Activated CD8-positive, alpha-beta memory T cell treated with anti-CD3 and anti-CD28 coated beads, Interleukin-2, amount 50 U/mL, for 48 hours (primary cell): ENCODE measurements at regions not wholly inside any gene's neighbourhood (a gene's known extent, or its start where the extent isn't known, plus 50 kb on each side); places are given as distances from the start of the nearest gene placed in this dataset.
"Not testable (repeated sequence)": the region's sequence is repeated elsewhere in the genome, so short reads cannot be mapped to it uniquely, and the experiment has no call there.

Source experiments
- DNase-seq: peaks from one replicate; pipeline ENCODE4 v3.0.0-alpha.2; 2020

DNA sequence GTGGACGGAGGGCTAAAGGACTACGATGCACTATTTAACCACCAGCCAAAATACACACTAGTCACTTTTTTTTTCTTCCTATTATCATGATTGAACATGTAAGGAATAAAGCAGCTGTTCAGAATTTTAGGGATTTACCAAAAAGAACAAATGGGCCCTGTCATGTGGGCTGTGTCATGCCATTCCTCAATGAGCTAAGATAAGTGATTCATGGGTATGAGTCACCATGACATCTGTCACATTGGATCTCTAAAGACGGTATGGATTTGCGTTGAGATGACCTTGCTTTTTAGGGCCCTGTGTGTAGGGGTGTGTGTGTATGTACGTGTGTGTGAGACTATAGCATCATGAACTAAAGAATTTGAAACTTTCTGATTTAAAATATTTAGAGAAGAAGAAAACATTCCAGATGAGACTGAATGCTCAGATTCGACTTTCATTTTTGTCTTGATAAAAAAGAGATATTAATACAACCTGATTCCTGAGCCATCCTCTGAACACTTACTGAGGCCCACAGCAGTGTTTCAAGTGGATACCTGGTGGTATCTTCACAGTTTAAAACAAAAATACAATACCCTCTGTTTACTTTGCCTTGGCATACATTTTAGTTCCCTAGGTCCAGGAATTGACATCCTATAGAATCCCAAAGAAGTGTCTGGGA lies 246.1 kb upstream of the DUSP10 start:
- no peak for DNase-seq

DNA sequence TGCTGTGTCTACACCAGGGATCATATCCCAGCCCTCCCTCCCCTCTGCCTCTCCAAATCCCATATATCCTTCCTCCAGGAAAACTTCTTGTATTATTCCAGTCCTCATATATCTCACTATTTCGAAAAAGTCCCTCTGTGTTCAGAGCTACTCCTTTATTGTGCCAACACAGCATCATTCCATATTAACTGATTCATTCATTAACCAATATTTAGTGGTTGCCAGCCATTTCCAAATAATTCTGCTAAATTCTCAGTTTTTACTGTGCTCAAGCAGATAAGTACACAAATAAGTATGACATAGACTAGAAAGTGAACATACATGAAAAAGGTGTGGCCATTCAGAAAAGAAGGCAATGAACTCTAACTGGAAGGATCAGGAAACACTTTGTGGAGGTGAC lies 241.6 kb upstream of the DUSP10 start:
- DNase-seq = no peak

DNA sequence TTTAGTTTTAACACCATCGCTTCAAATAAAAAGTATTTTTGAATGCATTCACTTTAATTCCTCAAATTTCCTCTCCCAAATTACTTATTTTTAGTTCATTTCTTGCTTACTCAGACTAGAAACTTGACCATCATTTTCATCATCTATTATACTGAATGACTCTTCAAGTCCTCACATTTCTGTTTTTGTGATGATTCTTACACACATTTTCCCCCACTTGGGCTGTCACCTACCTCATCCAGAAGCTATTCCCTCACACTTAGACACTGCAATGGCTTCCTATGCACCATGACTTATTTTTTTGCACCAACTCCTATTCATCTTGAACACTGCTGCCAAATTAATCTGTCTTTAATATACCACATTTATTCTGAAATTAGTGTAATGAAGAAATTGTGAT lies 239.6 kb upstream of the DUSP10 start:
- no peak for DNase-seq

DNA sequence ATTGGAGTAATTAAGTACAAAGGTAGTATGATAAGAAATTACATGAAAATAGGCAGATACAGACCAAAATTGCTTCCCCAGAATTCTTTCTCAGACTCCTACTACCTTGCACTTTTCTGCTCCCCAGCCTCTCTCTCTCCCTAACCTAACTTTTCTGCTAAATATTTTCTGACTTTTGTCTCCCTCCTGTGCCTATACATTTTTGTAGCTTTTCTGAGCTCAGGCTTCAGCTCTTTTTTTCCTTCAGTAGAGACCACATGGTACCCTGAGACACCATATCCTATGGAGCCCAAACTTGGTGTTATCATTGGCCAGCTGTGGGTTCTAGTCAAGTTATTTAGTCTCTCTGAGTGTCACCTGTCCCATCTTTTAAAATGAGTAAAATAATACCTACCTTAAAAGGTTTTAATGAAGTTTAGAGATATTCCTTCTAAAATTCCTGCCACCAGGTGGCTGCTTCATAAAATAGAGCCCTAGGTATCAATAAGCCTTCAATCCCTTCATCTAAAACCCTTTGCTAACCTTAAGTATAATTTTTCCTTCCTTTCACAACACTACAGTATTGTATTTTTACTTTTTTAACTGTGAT lies 237.6 kb upstream of the DUSP10 start:
- no peak for DNase-seq

DNA sequence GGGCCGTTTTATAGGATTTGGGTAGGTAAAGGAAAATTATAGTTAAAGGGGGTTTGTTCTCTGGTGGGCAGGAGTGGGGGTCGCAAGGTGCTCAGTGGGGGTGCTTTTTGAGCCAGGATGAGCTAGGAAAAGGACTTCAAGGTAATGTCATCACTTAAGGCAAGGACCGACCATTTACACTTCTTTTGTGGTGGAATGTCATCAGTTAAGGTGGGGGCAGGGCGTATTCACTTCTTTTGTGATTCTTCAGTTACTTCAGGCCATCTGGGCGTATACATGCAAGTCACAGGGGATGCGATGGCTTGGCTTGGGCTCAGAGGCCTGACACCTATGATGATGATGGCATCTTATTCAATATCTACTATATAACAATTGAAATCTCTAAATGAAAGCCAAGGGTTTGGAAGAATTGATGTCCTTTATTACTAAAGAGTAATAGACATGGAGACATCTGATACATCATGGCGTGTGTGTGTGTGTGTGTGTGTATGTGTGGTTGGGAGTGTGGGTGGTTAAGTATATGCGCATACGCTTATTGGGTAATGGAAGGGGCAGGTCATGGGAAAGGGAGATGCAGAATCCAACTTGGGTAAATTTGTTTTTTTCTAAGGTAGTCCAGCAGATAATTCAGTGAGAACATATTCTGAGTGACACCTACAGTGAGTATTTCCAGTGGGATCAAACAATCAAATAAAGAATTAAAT lies 236.9 kb upstream of the DUSP10 start:
- DNase-seq = not testable (repeated sequence)

DNA sequence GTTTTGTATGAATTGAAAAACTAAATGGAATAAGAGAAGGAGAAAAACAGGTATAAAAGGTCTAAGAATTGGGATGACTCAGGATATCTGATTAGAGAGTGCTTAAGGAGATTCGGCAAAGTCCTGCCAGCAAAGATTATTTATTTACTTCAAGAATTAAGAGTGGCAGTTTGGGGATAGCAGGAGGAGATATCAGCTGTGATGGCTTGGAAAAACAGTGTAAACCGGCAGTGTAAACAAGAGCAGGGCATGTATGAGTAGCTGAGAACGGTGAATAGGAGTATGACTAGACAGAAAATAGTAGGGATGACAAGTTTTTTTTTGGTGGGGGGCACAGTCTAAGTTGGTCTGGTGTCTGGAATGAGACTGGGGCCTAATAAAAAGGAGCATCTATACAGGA lies 231.9 kb upstream of the DUSP10 start:
- DNase-seq = not testable (repeated sequence)

DNA sequence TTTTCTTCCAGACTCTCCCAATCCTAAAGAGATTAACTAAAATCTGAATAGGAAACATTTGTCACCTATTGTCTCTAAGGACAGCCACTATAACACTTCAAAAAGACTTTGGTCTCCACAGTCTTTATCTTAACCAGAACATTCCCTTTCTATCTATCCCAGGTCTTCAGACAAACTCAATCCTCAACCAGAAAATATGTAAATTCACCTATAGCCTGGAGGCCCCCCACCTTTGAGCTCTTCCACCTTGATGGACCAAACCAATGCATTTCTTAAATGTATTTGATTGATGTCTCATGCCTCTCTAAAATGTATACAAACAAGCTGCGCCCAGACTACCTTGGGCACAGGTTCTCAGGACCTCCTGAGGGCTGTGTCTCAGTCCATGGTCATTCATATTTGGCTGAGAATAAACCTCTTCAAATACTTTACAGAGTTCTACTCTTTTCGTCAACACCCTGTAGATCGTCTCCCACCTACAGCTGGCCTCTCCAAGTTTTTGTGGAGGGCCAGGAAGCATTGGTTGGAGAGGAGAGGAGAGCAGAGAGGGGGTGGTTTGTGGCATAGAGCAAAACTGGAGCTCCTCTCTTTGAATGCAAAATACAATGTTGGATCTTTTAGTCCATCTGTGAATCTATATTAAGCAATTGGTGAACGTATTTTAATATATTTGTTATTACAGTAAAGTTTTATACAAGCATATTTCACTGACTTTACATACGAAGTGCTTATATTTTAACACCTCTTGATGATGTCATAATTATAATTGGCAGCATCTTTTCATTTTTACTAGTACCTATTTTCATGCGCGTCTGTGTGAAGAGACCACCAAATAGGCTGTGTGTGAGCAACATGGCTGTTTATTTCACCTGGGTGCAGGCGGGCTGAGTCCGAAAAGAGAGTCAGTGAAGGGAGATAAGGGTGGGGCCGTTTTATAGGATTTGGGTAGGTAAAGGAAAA lies 230.7 kb upstream of the DUSP10 start:
- DNase-seq = no peak

DNA sequence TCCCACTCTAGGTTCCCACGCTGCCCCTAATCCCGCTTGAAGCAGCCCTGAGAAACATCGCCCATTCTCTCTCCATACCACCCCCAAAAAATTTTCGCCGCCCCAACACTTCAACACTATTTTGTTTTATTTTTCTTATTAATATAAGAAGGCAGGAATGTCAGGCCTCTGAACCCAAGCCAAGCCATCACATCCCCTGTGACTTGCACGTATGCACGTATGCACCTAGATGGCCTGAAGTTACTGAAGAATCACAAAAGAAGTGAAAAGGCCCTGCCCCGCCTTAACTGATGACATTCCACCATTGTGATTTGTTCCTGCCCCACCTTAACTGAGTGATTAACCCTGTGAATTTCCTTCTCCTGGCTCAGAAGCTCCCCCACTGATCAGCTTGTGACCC lies 229.1 kb upstream of the DUSP10 start:
- DNase-seq = not testable (repeated sequence)

DNA sequence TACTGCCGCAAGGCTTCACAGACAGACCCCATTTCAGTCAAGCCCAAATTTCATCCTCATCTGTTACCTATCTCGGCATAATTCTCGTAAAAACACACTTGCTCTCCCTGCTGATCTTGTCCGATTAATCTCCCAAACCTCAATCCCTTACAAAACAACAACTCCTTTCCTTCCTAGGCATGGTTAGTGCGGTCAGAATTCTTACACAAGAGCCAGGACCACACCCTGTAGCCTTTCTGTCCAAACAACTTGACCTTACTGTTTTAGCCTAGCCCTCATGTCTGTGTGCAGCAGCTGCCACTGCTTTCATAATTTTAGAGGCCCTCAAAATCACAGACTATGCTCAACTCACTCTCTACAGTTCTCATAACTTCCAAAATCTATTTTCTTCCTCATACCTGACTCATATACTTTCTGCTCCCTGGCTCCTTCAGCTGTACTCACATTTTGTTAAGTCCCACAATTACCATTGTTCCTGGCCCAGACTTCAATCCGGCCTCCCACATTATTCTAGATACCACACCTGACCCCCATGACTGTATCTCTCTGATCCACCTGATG lies 227.5 kb upstream of the DUSP10 start:
- DNase-seq = not testable (repeated sequence)

DNA sequence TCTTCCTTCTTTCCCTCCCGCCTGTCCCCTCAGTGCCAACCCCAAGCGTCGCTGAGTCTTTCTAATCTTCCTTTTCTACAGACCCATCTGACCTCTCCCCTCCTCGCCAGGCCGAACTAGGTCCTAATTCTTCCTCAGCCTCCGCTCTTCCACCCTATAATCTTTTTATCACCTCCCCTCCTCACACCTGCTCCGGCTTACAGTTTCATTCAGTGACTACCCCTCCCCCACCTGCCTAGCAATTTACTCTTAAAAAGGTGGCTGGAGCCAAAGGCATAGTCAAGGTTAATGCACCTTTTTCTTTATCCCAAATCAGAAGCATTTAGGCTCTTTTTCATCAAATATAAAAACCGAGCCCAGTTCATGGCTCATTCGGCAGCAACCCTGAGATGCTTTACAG lies 225.6 kb upstream of the DUSP10 start:
- DNase-seq = not testable (repeated sequence)

DNA sequence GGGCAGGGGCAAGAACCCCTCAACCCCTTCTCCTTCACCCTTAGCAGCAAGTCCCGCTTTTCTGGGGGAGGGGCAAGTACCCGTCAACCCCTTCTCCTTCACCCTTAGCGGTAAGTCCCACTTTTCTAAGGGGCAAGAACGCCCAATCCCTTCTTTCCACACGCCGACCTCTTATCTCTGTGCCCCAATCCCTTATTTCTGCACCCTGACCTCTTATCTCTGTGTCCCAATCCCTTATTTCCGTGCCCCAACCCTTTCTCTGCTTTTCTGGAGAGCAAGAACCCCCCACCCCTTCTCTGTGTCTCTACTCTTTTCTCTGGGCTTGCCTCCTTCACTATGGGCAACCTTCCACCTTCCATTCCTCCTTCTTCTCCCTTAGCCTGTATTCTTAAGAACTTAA lies 225.0 kb upstream of the DUSP10 start:
- DNase-seq = not testable (repeated sequence)

DNA sequence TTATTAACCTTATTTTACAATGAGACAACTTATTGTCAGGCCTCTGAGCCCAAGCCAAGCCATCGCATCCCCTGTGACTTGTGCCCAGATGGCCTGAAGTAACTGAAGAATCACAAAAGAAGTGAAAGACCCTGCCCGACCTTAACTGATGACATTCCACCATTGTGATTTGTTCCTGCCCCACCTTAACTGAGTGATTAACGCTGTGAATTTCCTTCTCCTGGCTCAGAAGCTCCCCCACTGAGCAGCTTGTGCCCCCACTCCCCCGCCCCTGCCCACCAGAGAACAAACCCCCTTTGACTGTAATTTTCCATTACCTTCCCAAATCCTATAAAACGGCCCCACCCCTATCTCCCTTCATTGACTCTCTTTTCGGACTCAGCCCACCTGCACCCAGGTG lies 224.0 kb upstream of the DUSP10 start:
- not testable (repeated sequence) for DNase-seq

DNA sequence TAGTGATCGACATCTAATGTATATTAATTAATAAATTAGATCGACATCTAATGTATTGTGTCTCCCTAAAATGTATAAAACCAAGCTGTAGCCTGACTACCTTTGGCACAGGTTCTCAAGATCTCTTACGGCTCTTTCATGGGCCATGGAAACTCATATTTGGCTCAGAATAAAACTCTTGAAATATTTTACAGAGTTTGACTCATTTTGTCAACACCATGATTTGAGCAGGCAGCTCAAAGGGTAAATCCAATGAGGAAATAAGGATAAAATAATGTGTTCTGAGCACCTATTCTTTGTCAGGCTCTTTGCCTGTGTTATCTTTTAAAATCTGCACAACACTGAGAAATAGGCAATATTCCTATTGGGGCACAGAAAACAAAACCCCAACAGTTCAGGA lies 223.4 kb upstream of the DUSP10 start:
- no peak for DNase-seq

DNA sequence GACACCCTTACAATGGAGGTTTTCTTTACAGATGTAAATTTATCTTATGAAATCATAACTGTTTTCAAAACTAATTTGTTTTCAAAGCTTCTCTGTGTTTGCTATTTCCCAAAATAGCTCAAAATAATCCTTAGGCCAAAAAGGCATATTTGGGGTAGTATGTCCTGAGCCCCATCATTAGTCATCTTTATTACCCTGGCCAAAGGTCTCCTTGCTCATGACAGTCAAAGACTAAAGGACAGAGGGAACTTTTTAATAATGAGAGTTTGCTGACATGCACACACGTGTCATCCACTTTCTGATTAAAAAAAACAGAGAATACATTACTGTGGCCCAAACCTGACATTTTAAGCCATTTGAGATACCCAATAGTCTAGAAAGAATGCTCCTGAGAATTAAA lies 221.9 kb upstream of the DUSP10 start:
- no peak for DNase-seq

DNA sequence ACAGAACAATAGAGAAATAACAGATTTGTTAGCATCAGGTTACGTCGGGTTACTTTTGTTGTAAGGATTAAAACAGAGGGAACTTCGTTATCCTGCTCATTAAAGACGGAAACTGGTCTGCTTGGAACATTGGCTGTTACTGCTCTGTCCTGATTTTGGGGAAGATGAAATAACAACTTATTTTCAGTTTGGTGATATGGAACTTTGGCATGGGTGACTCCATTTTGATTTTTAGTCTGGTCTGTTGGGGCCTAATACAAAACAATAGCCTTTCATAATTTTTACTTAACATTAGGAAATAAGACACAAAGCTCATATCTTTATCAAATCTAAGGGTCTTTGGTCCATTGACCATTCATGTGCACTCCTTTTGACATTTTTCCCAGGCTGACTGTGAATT lies 220.5 kb upstream of the DUSP10 start:
- no peak for DNase-seq

DNA sequence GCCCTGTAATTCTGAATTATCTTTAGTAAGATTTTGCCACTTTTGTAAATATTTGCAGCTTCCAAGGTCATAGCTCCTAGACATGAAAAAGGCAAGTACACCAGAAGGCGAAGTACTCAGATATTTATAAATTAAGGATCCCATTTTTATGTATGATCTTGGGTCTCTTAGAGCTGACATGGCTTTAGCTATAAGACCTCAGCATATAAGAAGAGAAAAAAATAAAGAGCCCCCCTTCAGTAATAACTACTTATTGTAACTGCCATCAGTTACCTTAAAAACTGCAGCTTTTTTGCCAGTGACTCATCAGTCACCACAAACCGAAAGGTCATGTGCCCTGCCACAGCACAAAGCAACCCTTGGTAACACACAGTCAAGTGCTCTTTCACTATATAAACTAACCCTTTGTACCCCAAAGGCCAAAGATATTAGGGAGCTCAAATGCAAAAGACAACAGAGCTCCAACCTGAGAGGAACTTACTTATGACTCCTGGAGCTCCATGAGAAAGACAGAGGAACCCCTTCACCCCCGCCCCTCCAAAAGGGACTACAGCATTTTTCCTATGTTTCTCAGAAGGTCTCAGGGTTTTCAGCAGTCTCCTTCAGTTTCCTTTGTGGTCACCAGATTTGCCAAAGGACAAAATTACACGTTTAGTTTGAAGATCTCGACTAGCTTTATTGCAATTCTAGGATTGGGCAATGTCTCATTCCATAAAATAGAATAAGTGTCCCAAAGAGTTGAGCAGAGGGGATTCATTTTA lies 219.8 kb upstream of the DUSP10 start:
- peak; percentile 59 for DNase-seq

DNA sequence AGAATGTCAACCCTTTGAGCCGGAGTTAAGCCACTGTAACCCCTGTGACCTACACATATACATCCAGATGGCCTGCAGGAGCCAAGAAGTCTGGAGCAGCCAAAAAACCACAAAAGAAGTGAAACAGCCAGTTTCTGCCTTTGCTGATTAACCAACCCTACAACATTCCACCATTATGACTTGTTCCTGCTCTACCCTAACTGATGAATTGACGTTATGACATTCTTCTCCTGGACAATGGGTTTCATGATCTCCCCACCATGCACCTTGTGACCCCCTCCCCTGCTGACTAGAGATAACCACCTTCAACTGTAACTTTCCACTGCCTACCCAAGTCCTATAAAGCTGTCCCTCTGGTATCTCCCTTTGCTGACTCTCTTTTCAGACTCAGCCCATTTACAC lies 216.3 kb upstream of the DUSP10 start:
- DNase-seq = not testable (repeated sequence)

DNA sequence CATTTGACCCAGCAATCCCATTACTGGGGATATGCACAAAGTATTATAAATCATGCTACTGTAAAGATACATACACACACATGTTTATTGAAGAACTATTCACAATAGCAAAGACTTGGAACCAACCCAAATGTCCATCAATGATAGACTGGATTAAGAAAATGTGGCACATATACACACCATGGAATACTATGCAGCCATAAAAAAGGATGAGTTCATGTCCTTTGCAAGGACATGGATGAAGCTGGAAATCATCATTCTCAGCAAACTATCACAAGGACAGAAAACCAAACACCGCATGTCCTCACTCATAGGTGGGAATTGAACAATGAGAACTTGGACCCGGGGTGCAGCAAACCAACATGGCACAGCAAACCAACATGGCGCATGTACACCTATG lies 215.5 kb upstream of the DUSP10 start:
- DNase-seq = not testable (repeated sequence)

DNA sequence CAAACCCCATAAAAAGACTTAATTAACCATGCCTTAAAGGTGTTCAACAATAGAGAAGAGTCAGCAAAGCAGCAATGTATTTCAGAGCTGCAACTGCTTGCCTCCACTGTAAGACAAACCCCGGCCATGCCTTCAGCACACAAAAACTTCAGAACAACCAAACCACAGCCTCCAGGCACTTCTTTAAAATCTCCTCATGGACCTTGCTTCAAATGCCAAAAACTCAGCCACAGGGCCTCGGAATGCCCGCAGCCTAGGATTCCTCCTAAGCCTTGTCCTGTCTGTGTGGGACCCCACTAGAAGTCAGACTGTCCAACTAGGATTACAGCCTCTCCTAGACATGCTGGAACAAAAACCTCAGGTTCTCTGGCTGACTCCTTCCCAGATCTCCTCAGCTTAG lies 208.1 kb upstream of the DUSP10 start:
- no peak for DNase-seq

DNA sequence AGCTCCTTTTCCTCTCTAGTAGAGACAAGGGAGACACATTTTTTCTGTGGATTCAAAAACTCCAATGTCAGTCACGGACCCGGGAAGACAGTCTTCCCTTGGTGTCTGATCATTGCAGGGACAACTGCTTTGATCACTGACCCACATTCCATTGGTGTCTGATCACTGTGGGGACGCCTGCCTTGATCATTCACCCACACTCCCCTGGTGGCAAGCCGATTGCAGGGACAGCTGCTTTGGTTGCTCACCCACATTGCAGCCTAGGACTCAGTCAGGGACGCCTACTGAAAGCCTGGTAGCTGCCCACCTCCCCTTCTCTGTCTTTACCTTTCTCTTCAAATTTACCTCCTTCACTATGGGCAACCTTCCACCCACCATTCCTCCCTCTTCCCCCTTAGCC lies 206.6 kb upstream of the DUSP10 start:
- DNase-seq = no peak

DNA sequence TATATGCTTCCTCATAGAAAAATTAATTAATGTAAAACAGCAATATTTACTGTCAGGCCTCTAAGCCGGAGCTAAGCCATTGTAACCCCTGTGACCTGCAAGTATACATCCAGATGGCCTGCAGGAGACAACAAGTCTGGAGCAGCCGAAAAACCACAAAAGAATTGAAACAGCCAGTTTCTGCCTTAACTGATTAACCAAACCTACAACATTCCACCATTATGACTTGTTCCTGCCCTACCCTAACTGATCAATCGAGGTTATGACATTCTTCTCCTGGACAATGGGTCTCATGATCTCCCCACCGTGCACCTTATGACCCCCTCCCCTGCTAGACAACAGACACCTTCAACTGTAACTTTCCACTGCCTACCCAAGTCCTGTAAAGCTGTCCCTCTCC lies 205.8 kb upstream of the DUSP10 start:
- DNase-seq = no peak

DNA sequence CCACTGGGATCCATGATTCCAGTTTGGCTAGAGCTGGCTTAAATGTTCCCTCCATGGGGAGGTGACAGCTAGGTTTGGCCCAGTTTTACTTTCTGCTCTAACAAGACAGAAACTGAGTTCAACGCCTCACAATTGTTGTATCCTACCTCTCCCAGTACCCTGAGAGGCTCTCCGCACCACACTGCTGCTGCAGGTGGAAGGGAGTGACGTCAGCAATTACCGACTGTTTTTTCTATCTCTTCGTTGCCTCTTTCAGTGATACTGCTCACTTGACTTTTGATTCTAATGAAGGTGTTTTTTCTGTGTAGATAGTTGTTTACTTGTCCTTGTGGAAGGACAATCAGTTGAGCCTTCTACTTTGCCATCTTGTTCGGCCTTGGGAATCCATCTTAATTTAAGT lies 204.9 kb upstream of the DUSP10 start:
- no peak for DNase-seq
